ENCODE measurements at regions not wholly inside any gene's neighbourhood (a gene's known extent, or its start where the extent isn't known, plus 50 kb on each side); places are given as distances from the start of the nearest gene placed in this dataset.

DNA sequence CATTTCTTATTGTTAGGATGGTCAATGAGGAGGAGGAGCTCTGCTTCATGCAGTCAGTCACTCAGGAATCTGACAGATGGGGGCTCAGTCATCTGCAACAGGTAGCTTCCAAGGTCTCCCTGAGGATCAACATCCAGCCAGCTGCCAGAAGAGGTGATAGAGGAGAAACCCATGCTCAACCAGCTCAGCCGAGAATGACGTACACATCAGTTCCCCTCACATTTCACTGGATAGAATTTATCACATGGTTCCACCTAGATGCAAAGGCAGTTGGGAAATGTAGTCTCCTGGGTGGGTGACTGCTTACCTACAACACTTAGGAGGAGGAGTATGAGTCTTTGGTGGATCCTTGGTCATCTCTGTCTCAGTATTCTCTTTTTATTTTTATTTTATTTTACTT lies 144.5 kb downstream of the CEBPB start:
- peaks cover 32% of the 10 kb centered on the region for H3K4me1 ChIP-seq (ENCODE audit: control insufficient read depth, extremely low read depth, insufficient read depth, low read length)
- no peaks in the 10 kb centered on the region for H4K20me1 ChIP-seq (ENCODE audit: control insufficient read depth, extremely low read depth, insufficient read depth, low read length)
- TF ChIP-seq CTCF (optimal IDR thresholded peaks at IDR 0.05 in 1 of 3, IDR thresholded peaks at IDR 0.05 in 1 of 3, conservative IDR thresholded peaks at IDR 0.05 in 1 of 3; ENCODE audit: extremely low read depth in 1 of 3, insufficient read depth in 2 of 3, low read length in 3 of 3) (no peak), EZH2 (IDR thresholded peaks at IDR 0.05; ENCODE audit: low read length) (no peak)
- no peak for FAIRE-seq
- no peaks in the 10 kb centered on the region for H3K9me1 ChIP-seq (ENCODE audit: control insufficient read depth, extremely low read depth, insufficient read depth, low read length)
- no peak for DNase-seq (ENCODE audit: low read depth, low spot score)
- peak overlapping the region; percentile 92 for H3K27ac ChIP-seq (ENCODE audit: control insufficient read depth, insufficient read depth, low read length)
- no peak overlapping the region for H2AFZ ChIP-seq (ENCODE audit: control insufficient read depth, low read length)
- H3K79me2 ChIP-seq (ENCODE audit: control insufficient read depth, insufficient read depth, low read length) = no peaks in the 10 kb centered on the region
- H3K4me3 ChIP-seq (ENCODE audit: control insufficient read depth in 2 of 3, extremely low read depth in 1 of 3, insufficient read depth in 2 of 3, low read depth in 1 of 3, low read length in 3 of 3) = peak overlapping the region in 1 of 3 experiments; percentile 19
- no peaks in the 10 kb centered on the region for H3K9me3 ChIP-seq (ENCODE audit: control insufficient read depth, low read depth, low read length)
- H3K27me3 ChIP-seq (ENCODE audit: control insufficient read depth, extremely low read depth, insufficient read depth, low read length) = no peaks in the 10 kb centered on the region
- H3K4me2 ChIP-seq (ENCODE audit: control insufficient read depth, extremely low read depth, insufficient read depth, low read depth, low read length) = peak overlapping the region; percentile 60
- no peaks in the 10 kb centered on the region for H3K36me3 ChIP-seq (ENCODE audit: control insufficient read depth in 2 of 2, extremely low read depth in 1 of 2, insufficient read depth in 2 of 2, low read length in 2 of 2)
- peak overlapping the region; percentile 37 for H3K9ac ChIP-seq (ENCODE audit: control insufficient read depth, extremely low read depth, insufficient read depth, low read length)
- dilution Hi-C loops (cut with MboI; ENCODE audit: extremely low pct_ligation_motif_present, low sequenced_read_pairs) = no loop called here

DNA sequence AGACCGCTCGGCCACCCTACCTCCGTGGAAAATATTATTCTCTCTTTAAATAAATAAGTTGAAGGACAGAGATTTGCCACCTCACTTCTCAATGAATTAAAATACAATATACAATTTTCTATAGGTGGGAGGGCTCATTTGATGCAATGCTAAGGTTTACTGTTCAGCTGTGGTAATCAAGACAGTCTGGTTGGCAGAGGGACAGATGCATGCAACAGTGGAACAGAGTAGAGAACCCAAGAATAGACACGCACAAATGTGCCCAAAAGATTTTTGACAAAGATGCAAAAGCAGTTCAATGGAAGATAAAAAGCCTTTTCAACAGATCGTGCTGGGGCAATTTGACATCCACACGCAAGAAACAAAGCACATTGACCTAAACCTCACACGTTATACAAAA lies 145.2 kb downstream of the CEBPB start:
- no peak for TF ChIP-seq EZH2 (IDR thresholded peaks at IDR 0.05; ENCODE audit: low read length)
- no peak for TF ChIP-seq CTCF (optimal IDR thresholded peaks at IDR 0.05 in 1 of 3, IDR thresholded peaks at IDR 0.05 in 1 of 3, conservative IDR thresholded peaks at IDR 0.05 in 1 of 3; ENCODE audit: extremely low read depth in 1 of 3, insufficient read depth in 2 of 3, low read length in 3 of 3)
- H4K20me1 ChIP-seq (ENCODE audit: control insufficient read depth, extremely low read depth, insufficient read depth, low read length) = no peaks in the 10 kb centered on the region
- no peaks in the 10 kb centered on the region for H3K79me2 ChIP-seq (ENCODE audit: control insufficient read depth, insufficient read depth, low read length)
- no peak for FAIRE-seq
- no peak overlapping the region for H3K4me2 ChIP-seq (ENCODE audit: control insufficient read depth, extremely low read depth, insufficient read depth, low read depth, low read length)
- no peak for DNase-seq (ENCODE audit: low read depth, low spot score)
- H3K27me3 ChIP-seq (ENCODE audit: control insufficient read depth, extremely low read depth, insufficient read depth, low read length) = no peaks in the 10 kb centered on the region
- no peak overlapping the region for H3K9ac ChIP-seq (ENCODE audit: control insufficient read depth, extremely low read depth, insufficient read depth, low read length)
- dilution Hi-C loops (cut with MboI; ENCODE audit: extremely low pct_ligation_motif_present, low sequenced_read_pairs) = no loop called here
- no peak overlapping the region for H3K27ac ChIP-seq (ENCODE audit: control insufficient read depth, insufficient read depth, low read length)
- H3K4me3 ChIP-seq (ENCODE audit: control insufficient read depth in 2 of 3, extremely low read depth in 1 of 3, insufficient read depth in 2 of 3, low read depth in 1 of 3, low read length in 3 of 3) = no peak overlapping the region
- H2AFZ ChIP-seq (ENCODE audit: control insufficient read depth, low read length) = no peak overlapping the region
- peaks cover 27% of the 10 kb centered on the region for H3K4me1 ChIP-seq (ENCODE audit: control insufficient read depth, extremely low read depth, insufficient read depth, low read length)
- no peaks in the 10 kb centered on the region for H3K36me3 ChIP-seq (ENCODE audit: control insufficient read depth in 2 of 2, extremely low read depth in 1 of 2, insufficient read depth in 2 of 2, low read length in 2 of 2)
- no peaks in the 10 kb centered on the region for H3K9me3 ChIP-seq (ENCODE audit: control insufficient read depth, low read depth, low read length)
- H3K9me1 ChIP-seq (ENCODE audit: control insufficient read depth, extremely low read depth, insufficient read depth, low read length) = no peaks in the 10 kb centered on the region

Data from keratinocyte (primary cell).